ENCODE measurements at regions not wholly inside any gene's neighbourhood (a gene's known extent, or its start where the extent isn't known, plus 50 kb on each side); places are given as distances from the start of the nearest gene placed in this dataset.

- ChIA-PET CTCF (no interaction called here), POLR2A (no interaction called here)
- TF ChIP-seq ZNF384 (IDR thresholded peaks at IDR 0.05): no peak
- DNase-seq (ENCODE audit: extremely low spot score): no peak
Observed at GRCh38 chr3:187941135-187941847, 196.0 kb upstream of the BCL6 start.

GRCh38 chr3:187941848-187942194 is 196.6 kb upstream of the BCL6 start:
- POLR2A ChIA-PET: no interaction called here
- no peak for DNase-seq (ENCODE audit: extremely low spot score)
- TF ChIP-seq HDGF (IDR thresholded peaks at IDR 0.05; ENCODE audit: borderline replicate concordance) (no peak), ZNF384 (IDR thresholded peaks at IDR 0.05) (no peak), SP1 (IDR thresholded peaks at IDR 0.05) (no peak), CTBP1 (IDR thresholded peaks at IDR 0.05; ENCODE audit: borderline replicate concordance) (no peak), BHLHE40 (IDR thresholded peaks at IDR 0.05; ENCODE audit: borderline replicate concordance) (no peak), FOXM1 (IDR thresholded peaks at IDR 0.05; ENCODE audit: borderline replicate concordance) (no peak)
- CTCF ChIA-PET: no interaction called here

DNA sequence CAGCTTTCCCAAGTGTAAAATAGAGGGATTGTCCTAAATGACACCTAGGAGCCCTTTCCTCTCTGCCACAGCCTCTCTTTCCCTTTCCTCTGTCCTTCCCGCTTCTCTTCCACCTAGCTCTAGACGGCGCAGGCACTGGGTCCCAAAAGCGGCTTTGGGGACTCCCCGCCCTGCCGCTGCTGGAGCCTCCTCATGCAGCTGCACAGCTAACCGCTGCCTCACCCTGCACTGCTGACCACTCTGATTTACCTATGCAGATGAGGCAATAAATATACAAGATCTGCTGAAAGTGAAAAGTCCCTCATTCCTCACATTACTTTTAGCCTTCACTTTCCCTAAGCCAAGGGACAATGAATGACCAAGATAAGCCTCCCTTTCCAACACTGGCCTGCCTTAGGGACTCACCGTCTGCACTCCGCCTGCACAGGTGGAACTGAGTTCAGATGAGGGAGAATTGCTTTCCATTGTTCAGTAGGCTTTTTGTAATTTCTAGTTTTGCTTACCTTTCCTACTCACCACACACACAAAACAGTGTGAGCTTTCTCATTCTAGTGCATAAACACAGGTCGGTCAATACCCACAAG is 197.5 kb upstream of the BCL6 start:
- TF ChIP-seq TARDBP (IDR thresholded peaks at IDR 0.05): no peak
- no peak for TF ChIP-seq LEF1 (IDR thresholded peaks at IDR 0.05; ENCODE audit: borderline replicate concordance)
- TF ChIP-seq PKNOX1 (IDR thresholded peaks at IDR 0.05): no peak
- no peak for TF ChIP-seq FOXK2 (IDR thresholded peaks at IDR 0.05)
- no peak for TF ChIP-seq ARNT (IDR thresholded peaks at IDR 0.05)
- no peak for TF ChIP-seq ELF4 (IDR thresholded peaks at IDR 0.05)
- no peak for TF ChIP-seq FOXA1 (IDR thresholded peaks at IDR 0.05)
- no peak for TF ChIP-seq FOXM1 (IDR thresholded peaks at IDR 0.05; ENCODE audit: borderline replicate concordance)
- no peak for TF ChIP-seq SUZ12 (IDR thresholded peaks at IDR 0.05)
- TF ChIP-seq NFRKB (IDR thresholded peaks at IDR 0.05): no peak
- CTCF ChIA-PET: no interaction called here
- no peak for DNase-seq (ENCODE audit: extremely low spot score)
- POLR2A ChIA-PET: no interaction called here

GRCh38 chr3:187943677-187944389 is 198.6 kb upstream of the BCL6 start:
- no peak for TF ChIP-seq ELF4 (IDR thresholded peaks at IDR 0.05)
- no peak for TF ChIP-seq FOXK2 (IDR thresholded peaks at IDR 0.05)
- no peak for TF ChIP-seq SUZ12 (IDR thresholded peaks at IDR 0.05)
- TF ChIP-seq NFRKB (IDR thresholded peaks at IDR 0.05): no peak
- no peak for TF ChIP-seq ZNF384 (IDR thresholded peaks at IDR 0.05)
- TF ChIP-seq TARDBP (IDR thresholded peaks at IDR 0.05): no peak
- no peak for TF ChIP-seq CTBP1 (IDR thresholded peaks at IDR 0.05; ENCODE audit: borderline replicate concordance)
- TF ChIP-seq L3MBTL2 (conservative IDR thresholded peaks at IDR 0.05): no peak
- no peak for TF ChIP-seq HDGF (IDR thresholded peaks at IDR 0.05; ENCODE audit: borderline replicate concordance)
- no peak for TF ChIP-seq LEF1 (IDR thresholded peaks at IDR 0.05; ENCODE audit: borderline replicate concordance)
- TF ChIP-seq FOXM1 (IDR thresholded peaks at IDR 0.05; ENCODE audit: borderline replicate concordance): no peak
- TF ChIP-seq SP1 (IDR thresholded peaks at IDR 0.05): no peak
- no peak for TF ChIP-seq BHLHE40 (IDR thresholded peaks at IDR 0.05; ENCODE audit: borderline replicate concordance)
- TF ChIP-seq ARNT (IDR thresholded peaks at IDR 0.05): no peak
- TF ChIP-seq PKNOX1 (IDR thresholded peaks at IDR 0.05): no peak
- no peak for TF ChIP-seq FOXA1 (IDR thresholded peaks at IDR 0.05)
- POLR2A ChIA-PET: no interaction called here
- CTCF ChIA-PET: no interaction called here
- no peak for DNase-seq (ENCODE audit: extremely low spot score)

DNA sequence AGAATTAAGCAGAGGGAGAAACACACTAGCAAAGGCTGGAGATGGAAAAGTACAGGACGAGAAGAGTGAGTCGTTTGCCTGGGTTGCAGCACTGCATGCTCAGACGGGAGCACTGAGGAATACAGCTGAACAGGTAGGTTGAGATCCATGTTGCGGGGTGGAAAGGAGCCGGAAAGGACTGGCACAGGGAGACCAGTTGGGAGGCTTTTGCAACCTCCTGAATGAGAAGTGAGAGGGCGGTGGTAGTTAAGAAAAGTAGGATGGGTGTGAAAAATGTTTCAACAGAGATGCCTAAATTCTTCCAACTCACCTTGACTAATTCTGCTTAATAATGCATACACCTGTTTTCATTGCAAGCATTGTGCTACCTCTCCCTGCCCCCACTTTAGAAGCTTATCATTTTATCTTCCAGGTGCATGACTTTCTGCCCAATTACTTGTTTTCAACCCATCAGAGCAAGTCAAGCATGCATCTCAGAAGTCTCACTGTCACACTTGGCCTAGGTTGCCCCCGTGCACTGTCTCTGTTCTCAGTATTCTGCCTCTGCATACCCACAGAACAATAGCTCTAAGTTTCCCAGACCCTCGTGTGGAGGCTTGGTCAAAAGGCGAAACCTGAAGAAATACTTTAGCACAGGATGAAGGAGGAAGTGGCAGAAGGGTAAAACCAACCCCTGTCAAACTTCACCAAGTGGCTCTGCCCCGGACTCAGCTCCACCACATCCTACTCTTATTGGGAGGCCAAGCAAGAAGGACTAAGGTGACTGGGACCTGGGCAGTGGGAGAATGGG is 199.3 kb upstream of the BCL6 start:
- no peak for DNase-seq (ENCODE audit: extremely low spot score)
- TF ChIP-seq ARNT (IDR thresholded peaks at IDR 0.05): no peak
- TF ChIP-seq CTBP1 (IDR thresholded peaks at IDR 0.05; ENCODE audit: borderline replicate concordance): no peak
- no peak for TF ChIP-seq BHLHE40 (IDR thresholded peaks at IDR 0.05; ENCODE audit: borderline replicate concordance)
- no peak for TF ChIP-seq NFRKB (IDR thresholded peaks at IDR 0.05)
- CTCF ChIA-PET: no interaction called here
- POLR2A ChIA-PET: no interaction called here

GRCh38 chr3:187945374-187945773 is 200.1 kb upstream of the BCL6 start:
- DNase-seq (ENCODE audit: extremely low spot score): no peak
- POLR2A ChIA-PET: no interaction called here
- CTCF ChIA-PET: no interaction called here

More at GRCh38 chr3:187945374-187945773, 200.1 kb upstream of the BCL6 start:
- TF ChIP-seq TARDBP (IDR thresholded peaks at IDR 0.05) (no peak), PKNOX1 (IDR thresholded peaks at IDR 0.05) (no peak), ARNT (IDR thresholded peaks at IDR 0.05) (no peak), L3MBTL2 (conservative IDR thresholded peaks at IDR 0.05) (no peak), BHLHE40 (IDR thresholded peaks at IDR 0.05; ENCODE audit: borderline replicate concordance) (no peak), CTBP1 (IDR thresholded peaks at IDR 0.05; ENCODE audit: borderline replicate concordance) (no peak)

Data from HEK293T (cell line).